ENCODE measurements at regions not wholly inside any gene's neighbourhood (a gene's known extent, or its start where the extent isn't known, plus 50 kb on each side); places are given as distances from the start of the nearest gene placed in this dataset.
"Not testable (repeated sequence)": the region's sequence is repeated elsewhere in the genome, so short reads cannot be mapped to it uniquely, and the experiment has no call there.

DNA sequence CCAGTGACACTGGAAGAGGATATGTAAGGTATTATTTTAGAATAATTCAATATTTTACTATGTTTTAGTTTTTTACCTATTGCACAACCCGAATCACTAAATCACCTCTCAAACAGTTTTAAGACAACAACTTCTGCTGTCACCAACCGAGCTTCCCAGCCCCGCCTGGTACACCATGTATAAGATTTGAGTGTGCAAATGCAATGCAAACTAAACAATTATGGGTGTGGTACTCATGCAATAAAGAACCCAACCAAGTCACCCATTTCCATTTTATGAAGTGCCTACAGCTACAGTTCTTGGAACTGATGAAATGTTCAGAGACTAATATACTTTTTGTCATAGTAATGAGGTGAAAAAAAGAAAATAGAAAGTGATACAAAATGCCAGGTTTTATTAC lies 256.2 kb downstream of the TAFA4 start:
- DNase-seq = no peak

DNA sequence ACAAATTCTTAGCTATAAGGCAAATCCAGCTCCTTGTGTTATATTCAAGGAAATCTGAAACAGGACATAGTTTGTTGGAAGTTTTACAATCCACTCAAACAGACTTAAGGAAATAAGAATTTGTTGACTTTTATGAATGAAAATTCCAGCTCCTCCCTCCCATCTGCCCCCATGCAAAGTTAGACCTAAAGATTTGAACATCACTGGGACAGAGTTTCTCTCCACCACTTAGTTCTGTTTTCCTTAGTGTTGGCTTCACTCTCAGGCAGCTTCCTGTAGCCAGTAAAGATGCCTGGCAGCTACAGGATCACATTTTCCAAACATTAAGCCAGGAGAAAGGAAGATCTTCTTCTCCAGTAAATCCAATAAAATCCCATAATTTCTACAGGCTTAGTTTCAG lies 265.0 kb downstream of the TAFA4 start:
- no peak for DNase-seq

DNA sequence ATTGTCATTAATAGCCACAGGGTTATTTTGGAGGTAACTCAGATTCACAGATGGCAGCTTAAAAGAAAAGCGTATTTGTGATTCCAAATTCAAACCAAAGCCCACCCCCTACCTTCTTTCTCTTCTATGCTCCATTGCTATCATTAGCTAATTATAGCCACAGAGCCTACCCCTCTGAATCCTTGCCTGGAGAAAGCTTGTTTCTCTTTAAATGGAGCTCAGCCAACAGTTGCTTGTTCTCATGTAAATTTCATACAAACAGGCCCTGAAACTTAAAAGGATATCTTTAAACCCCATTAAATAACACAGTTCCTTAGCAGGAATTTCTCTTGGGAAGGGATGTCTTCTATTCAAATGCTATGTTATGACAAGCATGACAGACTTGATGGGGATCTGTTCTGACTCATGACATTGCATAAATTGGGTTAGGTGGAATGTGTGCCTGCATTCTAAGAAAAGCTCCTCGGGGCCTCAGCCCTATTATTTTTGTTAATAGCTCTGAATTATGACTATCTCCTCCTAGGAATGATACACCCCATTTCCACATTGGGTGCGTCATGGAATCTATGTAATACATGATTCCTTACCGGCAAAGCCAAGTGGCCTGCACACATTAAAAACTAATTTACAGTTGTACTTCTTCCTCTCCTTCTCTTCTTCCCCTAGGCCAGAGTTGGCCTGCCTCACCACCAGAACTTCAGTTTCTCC lies 265.8 kb downstream of the TAFA4 start:
- no peak for DNase-seq

DNA sequence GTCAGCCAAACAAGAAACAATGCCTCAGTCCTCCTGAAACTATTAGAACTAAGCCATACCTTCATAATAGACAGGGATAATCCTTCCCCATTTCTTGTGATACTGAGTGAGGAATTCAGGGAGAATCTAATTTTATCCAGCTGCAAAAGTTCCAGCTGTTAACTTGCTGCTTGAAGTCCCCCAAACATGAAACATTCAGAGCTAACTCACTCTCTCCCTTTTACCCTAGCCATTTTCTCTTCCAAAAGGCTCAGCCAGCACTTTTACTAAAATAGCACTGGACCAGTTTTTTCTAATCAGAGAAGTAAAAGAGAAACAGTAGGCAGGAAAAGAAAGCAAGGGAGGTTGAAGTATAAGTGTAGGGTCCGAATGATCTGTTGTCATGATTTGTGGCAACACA lies 268.1 kb downstream of the TAFA4 start:
- DNase-seq = no peak

DNA sequence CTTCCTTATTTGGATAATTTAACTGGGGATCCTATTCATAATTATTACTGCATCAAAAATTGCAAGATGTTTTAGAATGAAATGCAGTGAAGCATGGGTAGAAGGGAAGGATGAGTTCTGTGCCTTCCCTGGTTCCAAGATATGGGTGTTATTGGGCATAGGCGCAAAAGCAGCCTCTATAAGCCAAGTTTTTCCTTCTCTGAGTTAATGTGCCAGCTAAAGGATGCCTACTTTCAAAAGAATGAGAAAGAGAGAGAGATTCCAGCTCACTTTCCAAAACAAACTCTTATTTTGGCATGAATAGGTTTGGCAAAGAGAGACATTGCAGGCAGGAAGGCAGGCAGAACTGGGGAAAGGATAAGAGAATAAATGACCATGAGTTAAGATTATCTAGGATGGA lies 270.2 kb downstream of the TAFA4 start:
- no peak for DNase-seq

DNA sequence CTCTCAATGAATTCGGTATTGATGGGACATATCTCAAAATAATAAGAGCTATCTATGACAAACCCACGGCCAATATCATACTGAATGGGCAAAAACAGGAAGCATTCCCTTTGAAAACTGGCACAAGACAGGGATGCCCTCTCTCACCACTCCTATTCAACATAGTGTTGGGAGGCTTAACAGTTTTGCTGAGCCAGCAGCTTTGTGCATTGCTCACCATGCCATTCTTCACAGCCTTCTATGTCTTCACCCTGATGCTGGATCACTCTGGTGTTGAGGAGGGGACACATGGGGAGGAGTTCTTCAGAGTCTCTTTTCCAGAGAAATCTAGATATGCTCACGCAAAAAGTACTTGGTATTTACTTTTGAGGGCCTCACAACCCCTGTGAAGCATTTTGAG lies 281.7 kb downstream of the TAFA4 start:
- DNase-seq = not testable (repeated sequence)

DNA sequence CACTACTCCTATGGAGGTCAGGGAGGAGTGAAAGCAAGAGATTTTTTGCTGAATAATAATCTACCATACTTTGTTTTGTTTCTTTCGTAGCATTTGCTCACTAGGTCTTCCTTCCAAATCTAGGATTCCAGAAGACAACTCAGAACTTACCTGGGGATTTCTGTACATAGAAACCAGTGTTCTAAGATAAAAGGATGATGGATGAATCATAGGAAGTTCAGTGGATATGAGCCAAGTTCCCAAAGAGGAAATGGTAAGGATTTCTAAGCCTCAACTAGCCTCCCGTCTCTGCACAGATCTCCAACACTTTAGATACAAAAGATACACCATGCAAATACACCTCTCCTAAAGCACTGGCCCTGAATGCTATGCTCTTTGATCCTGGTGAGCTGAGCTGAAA lies 283.9 kb downstream of the TAFA4 start:
- no peak for DNase-seq

DNA sequence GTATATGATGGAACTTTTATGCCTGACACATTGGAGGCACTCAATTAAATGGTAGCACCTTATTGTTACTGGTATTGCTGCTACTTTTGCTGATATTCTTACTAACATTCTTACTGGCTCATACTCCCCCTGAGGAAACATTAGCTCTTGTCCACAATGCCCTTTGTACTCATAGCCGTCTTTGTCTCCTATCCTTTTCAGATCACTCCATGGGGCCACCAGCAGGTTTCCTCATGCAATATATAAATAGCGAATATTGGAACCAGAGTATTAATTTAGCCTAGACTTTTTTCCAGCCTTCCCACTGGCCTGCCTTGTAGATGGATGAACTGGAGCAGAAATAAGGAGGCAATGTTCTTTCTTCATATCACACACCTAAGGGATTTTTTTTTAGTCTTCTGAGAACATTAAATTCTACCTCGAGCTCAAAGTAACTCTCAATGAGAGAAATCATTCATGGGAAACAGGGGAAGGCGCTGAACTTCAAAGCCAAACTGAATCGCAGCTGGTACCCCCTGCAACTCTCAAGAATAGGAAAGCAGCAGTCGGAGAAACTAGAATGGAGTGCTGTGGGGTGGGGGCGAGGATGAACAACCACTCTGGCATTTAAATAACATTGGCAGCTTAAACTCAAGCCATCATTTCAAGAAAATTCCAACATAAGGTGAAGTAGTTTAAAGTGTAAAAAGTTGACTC lies 300.3 kb downstream of the TAFA4 start:
- no peak for DNase-seq

DNA sequence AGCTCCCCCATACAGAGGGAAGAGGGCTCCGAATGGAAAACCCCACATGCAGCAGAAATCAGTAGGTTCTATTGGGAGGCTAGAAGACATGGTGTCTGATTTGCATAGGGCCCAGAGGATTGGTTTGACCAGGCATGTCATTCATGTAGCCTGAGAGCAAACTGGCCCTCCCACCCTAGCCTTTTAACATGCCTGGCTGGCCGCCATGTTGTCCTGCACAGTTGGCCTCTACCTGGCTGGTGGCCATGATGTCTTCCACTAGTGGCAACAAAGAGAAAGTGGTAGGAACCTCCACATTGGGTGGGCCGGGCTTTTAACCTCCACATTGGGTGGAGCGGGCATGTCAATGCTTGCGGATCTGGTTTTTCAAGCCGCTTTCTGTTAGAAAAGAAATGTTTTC lies 312.1 kb downstream of the TAFA4 start:
- DNase-seq = no peak

DNA sequence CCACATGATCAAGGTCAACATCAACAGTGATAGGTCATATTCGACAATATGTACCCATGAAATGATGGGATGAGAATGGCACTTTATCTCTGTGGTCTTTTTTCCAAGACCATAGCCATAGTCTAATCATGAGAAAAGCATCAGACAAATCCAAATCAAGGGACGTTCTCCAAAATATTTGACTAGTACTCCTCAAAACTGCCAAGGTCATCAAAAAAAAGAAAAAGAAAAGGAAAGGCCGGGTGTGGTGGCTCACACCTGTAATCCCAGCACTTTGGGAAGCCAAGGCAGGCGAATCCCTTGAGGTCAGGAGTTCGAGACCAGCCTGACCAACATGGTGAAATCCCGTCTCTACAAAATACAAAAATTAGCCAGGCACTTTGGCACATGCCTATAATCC lies 318.3 kb downstream of the TAFA4 start:
- DNase-seq = no peak

DNA sequence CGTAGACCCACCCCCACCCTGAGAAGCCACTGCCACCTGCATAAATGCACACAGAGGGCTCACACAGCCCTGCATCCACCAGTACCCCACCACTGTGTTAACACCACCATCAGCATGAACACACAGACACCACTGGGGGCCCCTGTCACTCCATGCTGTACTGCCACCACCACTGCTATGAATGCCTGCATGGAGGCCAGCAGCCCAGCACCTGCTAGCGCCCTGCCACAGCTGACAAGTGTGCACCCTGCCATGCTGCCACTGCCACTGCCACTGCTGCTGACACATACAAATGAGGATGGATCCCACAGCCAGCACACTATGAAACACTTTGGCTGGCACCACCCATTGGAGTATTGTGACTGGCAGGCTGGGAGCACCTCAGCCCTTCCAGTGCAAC lies 361.0 kb downstream of the TAFA4 start:
- no peak for DNase-seq

DNA sequence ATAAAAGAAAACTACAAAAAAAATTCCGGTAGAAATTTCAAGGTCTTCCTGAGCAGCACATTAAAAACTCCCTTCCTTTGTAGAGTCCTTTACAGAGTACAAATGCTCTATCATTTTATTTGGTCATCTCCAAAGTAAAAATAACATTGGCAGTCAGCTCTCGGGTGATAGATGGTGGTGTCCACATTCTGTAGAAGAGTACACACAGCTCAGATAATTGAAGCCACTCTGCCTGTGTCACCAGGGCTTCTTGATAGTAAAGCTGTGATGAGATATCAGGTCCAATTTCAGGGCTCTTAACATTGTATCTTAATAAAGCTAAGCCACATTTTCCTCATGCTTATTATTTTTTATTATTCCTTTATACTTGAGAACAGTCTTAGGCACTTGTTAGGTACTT lies 371.6 kb downstream of the TAFA4 start:
- no peak for DNase-seq

DNA sequence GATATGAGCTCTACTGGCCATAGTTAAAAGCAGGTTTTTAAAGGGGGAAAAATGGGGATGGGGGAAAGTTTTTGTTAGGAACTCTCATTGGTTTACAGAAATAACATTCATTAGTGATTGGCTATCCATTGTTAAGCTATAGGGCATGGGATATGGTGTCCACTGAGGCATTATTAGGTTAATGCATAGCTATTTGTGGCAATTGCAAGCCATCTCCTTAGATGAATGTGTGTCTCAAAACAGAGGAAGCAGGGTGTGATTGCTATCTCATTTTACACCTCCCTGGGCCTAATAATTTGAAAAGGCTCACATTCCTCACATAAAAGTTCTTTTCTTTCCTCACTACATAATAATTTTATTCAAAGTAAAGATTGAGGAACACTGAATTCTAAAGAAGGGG lies 396.6 kb downstream of the TAFA4 start:
- DNase-seq = no peak

DNA sequence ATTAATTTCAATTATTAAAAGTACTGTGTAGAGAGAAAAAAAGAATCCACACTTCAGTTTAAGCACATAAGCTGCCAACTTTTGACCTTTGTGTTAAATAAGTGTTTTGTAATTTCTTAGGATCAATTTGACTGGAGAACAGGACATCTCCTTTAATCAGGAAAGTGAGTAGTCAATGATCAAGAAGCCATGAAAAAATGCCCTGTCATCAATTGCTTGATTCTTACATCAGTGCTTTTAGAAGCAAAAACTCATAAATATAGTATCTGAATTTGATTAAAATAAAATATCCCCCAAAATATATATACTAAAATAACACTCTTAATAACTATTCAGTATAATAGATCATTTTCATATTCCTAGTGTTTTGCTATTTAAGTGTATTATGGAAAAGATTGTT lies 409.0 kb downstream of the TAFA4 start:
- DNase-seq = no peak

DNA sequence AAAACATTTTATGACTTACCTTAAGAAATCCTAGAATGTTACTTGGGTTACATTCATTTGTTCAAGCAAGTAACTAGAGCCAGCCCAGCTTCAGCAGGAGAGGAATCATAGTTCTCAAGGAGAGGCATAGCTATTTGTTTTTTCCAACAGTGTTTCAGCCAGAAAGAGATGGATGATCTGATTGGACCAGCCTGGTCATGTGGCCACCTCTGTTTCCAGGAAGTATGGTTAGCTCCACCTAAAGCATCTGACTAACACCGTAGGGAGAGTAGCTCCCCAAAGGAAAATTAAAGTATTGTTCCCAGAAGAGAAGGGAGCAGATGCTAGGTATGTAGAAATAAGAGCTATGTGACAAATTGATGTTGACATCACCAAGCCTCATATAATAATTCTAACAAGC lies 417.1 kb downstream of the TAFA4 start:
- no peak for DNase-seq

DNA sequence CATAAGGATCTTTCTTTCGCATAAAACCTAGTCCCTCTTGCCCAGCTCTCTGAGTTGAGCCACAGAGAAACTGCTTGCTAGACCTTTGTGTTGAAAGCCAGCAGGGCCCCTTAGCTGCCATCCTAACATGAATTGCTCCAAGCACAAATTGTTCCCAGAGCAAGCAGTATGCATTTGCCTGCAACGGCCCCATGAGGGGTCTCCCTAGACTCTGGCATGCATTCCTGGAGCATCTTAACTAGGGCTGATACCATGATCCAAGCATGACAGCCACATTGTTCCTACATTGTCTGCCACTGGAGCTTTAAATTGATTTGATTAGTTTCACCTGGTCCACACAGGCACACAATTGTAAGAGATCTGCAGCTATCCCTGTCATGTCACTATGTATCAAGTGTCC lies 428.1 kb downstream of the TAFA4 start:
- DNase-seq = no peak

DNA sequence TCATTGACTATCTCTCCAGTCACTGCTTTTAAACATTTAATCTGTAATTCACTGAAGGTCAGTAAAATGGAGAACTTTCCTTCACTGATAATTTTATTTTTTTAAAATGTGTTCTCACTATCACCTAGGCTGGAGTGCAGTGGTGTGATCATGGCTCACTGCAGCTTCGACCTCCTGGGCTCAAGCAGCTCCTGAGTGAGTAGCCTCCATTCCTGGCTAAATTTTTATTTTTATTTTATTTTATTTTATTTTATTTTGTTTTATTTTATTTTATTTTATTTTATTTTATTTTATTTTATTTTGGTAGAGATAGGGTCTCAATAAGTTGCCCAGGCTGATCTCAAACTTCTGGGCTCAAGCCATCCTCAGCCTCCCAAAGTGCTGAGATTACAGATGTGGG lies 446.5 kb downstream of the TAFA4 start:
- not testable (repeated sequence) for DNase-seq

DNA sequence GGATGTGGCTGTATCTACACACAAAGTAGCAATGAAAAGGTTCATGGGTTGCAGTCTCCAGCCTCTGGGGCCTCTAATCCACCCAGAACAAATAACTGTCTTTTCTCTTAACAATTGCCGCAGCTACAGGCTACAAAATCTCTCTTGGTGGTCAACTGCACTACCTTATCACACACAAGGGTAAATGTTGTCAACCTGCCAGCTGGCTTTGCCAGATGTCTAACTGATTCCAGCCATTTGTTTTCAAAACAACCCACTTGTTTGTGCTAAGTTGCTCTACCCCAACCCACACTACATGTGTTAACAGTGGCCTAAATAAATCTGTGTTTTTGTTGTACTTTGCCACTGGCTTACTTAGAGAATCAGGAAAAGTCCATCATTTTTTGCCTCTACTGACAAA lies 447.3 kb downstream of the TAFA4 start:
- DNase-seq = no peak

DNA sequence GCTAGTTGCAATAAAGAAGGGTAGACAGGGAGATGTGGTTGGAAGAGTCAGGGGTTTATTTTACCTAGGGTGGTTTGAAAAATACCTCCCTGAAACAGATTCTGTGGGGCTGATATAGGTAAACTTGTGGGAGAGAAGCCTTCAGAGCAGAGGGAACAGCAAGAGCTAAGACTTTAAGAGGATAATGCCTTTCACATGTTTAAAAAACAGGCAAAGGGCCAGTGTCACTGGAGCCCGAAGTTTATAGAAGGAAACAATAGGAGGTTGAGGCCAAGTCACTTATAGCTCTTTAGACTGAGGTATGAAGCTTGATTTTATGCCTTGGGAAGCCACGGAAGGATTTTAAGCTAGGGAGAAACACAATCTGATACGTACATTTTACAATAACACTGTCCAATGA lies 448.7 kb downstream of the TAFA4 start:
- no peak for DNase-seq

DNA sequence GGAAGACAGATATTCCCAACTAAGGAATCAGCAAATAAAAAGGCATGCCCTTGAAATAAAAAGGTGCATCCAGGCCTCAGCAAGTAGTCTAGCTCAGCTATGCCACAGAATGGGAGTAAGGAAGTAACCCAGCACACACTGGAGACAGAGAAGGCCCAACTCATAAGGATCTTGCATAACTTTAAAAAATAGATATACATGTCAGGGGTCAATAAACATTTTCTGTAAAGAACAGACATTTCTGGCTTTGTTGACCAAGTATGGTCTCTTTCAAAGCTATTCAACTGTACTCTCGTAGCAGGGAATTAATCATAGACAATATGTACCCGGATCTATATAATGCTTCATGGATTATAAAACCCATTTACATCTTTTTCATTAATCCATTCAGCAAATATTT lies 449.3 kb downstream of the TAFA4 start:
- DNase-seq = no peak

DNA sequence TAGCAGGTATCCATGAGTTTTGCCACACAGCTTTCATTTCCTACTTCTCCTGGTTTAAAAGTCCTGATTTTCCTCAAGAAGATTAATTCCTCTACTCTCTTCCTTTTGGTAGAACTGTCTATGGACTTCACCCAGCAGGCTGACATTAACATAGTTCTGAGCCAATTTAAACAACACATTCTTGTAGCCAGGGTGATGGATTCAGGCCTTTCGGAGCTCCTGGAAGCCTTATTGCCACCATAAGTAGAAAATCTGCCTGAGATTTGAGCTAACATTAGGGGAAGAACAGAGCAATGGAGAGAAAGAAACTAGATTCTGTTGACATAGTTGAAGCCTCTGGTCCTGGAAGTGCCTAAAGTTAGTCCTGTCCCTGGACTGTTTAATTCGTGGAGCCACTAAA lies 449.8 kb downstream of the TAFA4 start:
- no peak for DNase-seq

DNA sequence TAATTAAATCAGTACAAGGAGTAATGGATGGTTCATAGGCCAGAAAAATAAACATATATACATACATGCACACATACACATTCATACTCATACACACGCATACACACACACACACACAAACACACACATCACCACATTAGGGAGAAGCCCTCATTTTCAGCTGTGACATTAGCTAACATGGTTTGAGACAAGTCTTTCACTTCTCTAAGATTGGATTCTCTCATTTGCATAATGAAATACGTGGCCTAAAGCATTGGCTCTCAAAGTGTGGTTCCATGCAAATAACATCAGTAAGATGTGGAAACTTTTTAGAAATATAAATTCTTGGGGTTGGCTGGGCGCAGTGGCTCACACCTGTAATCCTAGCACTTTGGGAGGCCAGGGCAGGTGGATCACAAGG lies 452.6 kb downstream of the TAFA4 start:
- DNase-seq = no peak

DNA sequence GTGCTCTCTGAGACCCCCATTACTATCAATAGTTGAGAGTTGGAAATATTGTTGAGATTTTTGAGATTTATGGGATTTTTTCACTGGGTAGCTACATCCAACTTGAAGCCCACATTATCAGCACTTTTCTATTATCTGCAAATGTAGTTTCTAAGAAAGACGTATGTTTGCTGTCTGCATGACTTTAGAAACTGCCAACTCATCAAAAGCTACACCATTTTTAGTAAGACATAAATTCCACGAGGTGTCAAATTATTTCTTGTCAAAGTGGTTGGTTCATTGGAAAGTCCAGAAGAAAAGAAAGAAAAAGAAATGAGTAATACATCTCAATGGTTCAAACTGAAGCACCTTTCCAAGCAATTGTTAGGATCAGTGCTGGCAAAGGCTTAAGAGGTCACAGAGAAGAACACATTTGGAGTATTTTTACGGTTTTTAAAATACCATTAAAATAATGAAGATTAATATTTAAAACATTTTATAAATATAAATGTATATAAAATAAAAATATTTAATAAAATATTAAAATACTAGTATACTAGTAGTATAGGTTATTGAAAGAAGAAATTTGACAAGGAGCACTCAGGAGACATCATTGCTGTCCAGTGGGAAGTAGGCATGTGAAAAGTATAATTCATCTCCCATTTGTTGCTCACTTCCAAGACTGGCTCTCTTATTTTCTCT lies 463.5 kb downstream of the TAFA4 start:
- DNase-seq = no peak

DNA sequence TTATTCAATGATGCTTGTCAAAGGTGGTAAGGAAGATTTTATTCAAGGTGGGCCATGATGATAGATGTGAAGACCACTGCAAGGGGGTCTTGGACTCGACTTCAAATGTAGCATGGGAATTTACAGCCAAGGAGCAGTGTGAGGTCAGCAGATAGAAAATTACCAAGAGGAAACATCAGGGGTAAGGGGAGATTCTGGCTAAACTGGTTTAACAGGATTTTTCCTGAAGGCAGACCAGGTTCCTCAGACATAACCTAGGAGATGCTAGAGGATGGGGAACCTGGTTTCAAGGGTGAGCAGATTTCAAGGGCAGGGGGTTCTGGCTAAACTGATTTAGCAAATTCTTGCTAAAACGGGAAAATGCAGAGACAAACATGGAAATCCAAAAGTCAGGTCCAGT lies 464.9 kb downstream of the TAFA4 start:
- no peak for DNase-seq

DNA sequence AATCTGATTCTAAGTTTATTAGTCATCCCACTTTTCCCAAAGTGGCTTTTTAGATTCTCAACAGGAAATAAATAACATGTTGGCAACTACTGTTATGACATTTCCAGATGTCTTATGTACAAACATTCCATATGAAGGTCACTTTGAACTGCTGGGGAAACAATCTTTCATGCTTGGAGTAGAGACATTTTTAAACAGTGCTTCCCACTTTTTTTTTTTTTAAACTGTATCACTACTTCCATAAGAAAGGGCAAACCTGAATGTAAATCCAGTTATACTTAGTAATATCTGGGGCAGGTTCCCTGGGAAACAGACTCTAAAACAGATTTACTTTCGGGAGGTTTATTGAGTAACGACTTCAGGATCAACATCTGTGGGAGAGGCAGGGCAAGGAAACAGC lies 473.8 kb downstream of the TAFA4 start:
- no peak for DNase-seq

All from NCI-H187 treated with DMSO at 0.1 percent for 48 hours (cell line).